GM18511 (cell line): ENCODE measurements at regions not wholly inside any gene's neighbourhood (a gene's known extent, or its start where the extent isn't known, plus 50 kb on each side); places are given as distances from the start of the nearest gene placed in this dataset.
"Not testable (repeated sequence)": the region's sequence is repeated elsewhere in the genome, so short reads cannot be mapped to it uniquely, and the experiment has no call there.

Source experiments
- ATAC-seq: cut with Tn5 transposase; IDR thresholded peaks from one replicate; pipeline ENCODE4 v1.9.1; 2021; ENCODE audit warnings: mild to moderate bottlenecking, moderate library complexity; ENCODE audit not compliant: unreplicated experiment

DNA sequence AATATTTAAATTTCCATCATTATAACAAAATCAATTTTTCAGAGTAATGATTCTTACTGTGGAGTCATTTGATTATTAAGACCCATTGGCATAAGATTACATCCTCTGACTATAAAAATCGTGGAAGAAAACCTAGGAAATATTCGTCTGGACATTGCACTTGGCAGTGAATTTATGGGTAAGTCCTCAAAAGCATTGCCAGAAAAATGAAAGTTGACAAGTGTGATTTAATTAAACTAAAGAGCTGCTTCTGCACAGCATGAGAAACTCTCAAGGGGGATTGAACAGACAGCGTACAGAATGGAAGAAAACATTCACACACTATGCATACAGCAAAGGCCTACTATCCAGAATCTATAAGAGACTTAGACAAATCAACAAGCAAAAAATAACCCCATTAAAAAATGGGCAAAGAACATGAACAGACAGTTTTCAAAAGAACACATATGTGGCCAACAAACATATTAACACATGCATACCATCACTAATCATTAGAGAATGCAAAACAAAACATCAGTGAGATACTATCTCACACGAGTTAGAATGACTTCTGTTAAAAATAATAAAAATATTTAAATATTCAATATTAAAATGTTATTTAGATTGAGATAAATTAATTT lies 111.4 kb downstream of the CCDC74A start:
- ATAC-seq, result not testable (repeated sequence)

DNA sequence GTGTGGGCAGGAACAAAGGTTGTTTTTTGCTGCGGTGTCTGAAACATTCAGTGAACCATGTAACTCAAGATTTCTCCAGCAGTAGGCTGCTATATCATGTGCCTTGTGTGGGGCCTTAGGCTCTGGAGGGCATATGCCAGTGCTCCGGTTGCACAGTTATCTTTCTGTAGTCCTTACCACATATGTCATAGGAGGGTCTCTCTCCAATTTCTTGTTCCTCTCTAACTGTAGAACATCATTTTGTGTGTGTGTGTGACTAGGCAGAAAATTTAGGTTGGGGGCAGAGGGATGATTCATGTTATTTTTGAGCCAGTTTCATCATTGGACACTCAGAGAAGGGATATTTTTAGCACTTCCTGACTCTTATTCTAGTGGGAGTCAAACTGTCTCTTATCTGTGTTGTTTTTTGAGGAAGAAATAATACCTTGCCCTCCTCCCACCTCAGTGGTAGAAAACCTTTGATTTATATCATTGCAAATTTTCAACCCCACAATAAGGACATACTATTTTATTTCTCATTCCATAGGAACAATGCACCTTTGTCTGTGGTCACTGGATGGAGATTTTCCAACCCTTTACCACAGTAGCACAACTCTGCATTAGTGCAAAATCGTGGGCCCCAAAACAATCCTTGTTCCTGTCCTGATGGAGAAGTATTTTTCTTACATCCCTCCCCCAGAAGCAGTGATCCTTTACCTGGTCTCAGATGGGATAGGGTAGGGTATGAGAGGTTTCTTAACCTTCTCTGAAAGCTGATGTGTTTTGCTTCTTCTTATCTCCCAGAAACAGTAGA lies 113.9 kb downstream of the CCDC74A start:
- ATAC-seq, result no peak

DNA sequence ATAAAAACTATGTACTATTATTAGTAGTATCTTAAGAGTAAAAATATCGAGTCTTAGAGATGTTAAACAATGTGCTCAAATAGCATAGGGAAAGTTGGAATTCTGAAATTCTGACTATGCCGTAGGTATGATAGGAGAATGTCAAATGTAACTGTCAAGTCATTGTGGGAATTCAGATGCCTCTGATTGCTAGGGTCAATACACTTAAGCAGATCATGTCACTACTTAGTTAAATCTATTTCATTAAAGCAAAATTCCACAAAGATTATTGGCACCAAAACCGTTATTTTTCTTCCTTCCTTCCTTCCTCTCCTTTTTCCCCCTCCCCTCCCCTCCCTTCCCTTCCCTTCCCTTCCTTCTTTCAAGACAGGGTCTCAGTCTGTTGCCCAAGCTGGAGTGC lies 115.5 kb downstream of the CCDC74A start:
- not testable (repeated sequence) for ATAC-seq

DNA sequence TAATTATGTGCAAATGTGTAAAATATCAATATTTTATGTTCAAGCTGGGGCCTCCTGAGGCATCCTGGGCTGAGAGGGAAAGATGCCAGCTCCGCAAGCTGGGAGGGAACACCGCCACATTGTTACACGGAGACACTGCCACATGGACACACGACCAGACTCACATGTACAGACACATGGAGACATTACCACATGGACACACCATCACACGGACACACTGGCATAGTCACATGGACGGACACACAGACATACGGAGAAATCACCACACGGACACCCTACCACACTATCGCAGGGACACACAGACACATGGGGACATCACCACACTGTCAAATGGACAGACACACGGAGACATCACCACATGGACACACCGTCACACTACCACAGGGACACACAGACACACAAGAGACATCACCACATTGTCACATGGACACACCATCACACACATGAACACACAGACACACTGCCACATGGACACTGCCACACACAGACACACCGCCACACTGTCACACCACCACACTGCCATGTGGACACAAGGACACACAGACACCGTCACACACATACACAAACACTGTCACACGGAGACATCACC lies 117.6 kb downstream of the CCDC74A start:
- no peak for ATAC-seq

DNA sequence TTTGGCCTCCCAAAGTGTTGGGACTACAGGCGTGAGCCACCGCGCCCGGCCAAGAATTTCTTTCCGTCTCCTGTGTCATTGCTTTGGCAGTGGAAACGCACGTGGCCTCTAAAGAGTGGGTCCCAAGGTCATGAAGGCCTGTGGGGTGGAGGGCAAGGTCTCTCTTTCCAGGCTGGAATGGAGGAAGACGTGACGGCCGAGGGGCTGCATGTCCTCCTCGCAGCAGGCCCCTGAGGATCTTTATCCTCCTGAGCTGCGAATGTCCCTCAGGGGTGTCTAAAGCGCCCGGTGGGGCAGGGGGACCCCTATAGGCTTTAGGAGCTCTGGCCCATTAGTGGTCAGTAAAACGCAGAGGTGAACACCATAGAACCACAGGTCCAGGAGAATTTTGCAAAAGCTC lies 118.5 kb downstream of the CCDC74A start:
- not testable (repeated sequence) for ATAC-seq

DNA sequence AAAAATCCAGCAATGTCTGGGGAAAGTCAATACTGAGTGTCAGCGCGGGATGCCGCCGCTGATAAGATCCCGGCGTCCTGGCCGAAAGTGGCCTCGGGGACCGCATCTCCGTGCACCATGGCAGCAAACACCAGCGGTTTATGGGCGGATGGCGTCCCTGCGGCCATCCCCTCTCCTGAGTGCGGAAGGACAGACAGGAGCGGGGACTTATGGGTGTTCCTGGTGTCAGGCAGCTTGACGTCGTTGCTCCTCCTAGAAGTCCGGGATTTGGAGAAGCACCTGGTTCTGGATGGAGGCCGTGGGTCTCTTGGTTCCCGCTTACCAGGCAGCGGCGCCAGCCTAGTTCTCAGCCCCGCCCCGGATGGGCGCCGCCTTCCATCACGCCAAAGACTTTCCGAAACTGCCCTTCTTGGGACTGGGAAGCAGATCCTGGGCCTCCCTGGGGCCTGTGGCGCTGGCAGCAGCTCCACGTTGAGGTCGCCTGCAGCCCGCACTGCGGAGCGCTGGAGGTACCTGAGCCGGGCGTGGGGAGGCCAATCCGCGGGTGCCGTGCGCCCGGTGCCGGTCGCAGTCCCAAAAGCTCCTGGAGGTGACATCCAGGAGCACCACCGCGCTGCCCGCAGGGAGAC lies 119.1 kb downstream of the CCDC74A start:
- ATAC-seq, result no peak

DNA sequence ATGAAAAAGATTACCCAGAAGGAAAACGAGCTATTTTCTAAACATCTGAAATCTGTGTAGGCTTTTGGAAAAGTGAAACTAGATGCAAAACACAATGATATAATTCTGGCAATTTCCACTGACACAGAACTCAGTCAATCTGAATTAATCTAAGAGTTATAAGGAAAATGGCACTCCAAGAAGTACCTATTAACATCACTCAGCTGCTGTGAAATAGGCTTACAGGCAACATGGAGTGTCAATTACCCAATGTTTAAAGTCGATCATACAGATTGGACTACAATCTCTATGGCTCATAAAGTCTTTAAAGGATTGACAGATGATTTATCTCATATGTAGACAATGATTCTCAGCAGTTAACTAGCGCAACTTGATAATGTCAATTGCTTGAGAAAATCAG lies 120.9 kb downstream of the CCDC74A start:
- ATAC-seq, result not testable (repeated sequence)

DNA sequence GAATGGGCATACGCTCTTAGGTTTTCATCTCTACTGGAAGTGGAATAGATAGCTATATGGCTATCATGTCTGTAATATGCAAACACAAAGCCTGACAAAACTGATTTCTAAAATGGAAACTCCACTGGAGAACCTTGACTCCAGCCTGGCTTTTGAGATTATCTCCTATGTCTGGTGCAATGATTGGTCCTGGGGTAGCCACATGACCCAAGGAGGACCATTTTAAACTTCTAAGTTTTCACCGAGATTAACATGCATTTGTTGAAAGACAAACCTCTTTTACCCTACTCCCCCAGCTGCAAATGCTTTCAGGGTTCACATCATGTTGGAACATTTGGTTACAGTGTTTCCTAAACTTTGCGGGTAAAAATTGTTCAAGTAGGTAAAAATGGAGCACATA lies 124.6 kb downstream of the CCDC74A start:
- ATAC-seq, result not testable (repeated sequence)

DNA sequence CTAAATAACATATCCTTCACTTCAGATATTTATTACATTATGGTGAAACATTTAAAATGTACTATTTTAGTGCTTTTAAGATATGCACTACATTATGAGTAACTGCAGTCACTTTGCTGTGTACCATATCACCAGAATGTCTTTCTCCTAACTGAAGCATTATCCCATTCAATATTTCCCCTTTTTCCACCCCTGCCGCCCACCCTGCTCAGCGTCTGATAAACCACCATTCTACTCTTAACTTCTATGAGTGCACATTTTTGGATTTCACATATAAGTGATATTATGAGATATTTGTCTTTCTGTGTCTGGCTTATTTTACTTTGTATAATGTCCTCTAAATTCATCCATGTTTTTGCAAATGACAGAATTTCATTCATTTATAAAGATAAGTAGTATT lies 126.4 kb downstream of the CCDC74A start:
- not testable (repeated sequence) for ATAC-seq

DNA sequence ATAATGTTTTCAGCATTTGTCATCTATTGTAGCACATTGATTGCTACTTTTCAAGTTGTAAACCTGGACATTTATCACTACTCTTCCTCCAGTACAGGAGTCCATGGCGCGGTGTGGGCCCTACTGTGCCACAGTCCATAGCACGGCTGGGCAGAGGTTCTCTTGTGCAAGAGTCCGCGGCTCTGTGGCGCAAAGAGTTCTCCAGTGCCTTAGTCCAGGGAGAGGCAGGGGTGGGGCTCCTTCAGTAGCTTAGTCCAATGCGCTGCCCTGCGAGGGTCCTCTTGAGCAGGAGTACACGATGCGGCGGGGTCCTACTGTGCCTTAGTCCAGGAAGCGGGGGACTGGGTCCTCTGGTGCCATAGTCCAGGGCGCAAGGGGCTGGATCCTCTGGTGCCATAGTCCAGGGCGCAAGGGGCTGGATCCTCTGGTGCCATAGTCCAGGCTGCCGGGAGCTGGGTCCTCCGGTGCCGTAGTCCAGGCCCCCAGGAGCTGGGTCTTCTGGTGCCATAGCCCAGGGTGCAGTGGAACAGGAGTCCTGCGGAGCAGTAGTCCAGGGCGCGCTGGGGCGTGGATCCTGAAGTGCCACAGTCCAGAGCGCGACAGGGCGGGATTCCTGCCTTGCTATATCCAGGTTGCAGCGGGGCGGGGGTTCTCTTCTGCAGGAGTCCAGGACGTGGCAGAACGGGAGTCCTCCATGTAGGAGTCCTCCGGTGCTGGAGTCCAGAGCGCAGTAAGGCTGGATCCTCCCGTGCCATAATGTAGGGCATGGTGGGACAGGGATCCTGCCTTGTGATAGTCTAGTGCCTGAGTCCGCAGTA lies 129.3 kb downstream of the CCDC74A start:
- ATAC-seq, result no peak

DNA sequence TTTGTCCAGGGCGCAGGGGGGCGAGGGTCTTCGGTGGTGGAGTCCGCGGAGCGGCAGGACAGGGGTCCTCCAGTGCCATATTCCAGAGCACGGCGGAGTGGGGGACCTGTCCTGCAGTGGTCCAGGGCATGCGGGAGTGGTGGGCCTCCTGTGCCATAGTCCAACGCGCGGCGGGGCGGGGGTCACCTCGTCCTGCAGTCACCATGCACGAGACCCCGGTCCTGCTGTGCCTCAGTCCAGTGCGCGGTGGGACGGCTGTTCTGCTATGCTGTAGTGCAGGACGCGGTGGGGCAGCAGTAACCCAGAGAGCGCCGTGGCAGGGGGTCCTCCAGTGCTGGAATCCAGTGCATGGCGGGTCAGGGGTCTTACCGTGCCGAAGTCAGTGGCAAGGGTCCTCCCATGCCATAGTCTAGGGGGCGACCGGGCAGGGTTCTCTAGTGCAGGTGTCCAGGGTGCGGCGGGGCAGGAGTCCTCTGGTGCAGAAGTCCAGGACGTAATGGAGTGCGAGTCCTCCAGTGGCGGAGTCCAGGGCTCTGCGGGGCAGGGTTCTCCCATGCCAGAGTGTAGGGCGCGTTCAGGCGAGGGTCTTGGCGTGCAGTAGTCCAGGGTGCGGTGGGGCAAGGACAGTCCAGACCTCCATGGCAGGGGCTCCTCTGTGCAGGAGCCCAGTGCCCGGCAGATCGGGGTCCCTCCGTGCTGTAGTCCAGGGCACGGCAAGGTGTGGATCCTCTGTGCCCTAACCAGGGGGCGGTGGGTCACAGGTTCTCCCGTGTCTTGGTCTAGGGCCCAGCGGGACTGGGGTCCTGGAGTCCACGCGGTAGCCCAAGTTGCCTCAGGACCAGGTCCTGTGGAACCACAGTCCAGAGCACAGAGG lies 130.4 kb downstream of the CCDC74A start:
- ATAC-seq, result no peak

DNA sequence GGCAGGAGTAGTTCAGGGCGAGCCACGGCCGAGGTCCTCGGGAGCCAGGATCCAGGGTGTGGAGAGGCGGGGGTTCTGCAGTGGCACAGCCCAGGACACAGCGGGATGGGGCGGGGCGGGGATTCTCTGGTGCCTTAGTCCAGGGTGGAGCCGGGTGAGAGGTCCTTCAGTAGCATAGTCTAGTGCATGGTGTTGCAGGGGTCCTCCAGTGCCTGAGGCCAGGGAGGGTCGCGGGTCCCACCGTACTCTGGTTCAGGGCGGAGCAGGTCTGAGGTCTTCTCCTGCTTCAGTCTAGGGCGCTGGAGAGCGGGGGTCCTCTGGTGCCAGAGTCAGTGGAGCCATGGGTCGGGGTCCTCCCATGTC lies 131.1 kb downstream of the CCDC74A start:
- ATAC-seq, result no peak

DNA sequence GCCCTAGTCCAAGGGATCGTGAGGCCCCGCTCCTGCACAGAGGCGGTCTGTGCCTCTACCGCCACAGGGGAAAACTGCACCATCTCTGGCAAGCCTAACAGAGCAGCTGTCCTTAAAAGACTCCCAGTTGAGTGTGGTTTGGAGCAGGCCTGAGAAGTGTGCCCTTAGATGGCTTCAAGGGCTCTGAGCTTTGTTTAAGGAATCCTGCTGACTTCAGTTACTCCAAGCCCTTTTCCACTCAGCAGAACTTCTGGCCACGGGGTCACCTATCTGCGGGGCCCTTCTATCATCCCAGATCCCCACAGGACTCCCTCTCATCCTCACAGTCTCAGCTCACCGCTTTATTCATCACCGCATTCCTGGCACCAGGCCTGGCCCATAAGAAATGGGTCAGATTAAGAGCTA lies 131.5 kb downstream of the CCDC74A start:
- no peak for ATAC-seq

DNA sequence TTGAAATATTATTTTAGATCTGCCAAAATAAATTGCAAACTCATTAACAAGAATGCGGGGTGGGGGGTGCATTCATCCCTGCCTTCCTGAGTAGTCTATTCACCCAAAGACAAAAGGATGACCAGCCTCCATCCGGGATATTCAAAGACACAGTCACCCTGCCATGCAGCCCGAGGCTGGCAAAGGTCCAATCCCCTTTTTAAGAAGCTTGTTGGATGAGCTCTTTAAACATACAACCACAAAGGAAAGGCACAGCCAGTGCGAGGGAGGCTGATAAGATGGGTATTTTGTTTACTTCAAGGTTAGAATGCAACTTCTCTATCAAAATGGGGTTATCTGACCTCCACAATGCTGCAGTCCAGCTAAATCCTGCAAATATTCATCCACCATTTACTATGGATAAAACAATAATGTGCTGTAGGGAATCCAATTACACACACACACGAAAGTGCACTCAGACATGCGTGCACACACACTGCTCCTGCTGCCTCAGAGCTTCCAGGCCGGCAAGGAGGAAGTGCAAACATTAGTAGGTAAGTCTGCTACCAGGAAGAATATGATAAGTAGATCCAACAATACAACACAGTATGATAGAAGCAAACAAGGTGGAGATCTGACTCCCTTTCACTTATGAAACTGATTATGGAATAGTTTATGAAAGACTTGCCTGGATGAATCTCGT lies 133.6 kb downstream of the CCDC74A start:
- not testable (repeated sequence) for ATAC-seq

DNA sequence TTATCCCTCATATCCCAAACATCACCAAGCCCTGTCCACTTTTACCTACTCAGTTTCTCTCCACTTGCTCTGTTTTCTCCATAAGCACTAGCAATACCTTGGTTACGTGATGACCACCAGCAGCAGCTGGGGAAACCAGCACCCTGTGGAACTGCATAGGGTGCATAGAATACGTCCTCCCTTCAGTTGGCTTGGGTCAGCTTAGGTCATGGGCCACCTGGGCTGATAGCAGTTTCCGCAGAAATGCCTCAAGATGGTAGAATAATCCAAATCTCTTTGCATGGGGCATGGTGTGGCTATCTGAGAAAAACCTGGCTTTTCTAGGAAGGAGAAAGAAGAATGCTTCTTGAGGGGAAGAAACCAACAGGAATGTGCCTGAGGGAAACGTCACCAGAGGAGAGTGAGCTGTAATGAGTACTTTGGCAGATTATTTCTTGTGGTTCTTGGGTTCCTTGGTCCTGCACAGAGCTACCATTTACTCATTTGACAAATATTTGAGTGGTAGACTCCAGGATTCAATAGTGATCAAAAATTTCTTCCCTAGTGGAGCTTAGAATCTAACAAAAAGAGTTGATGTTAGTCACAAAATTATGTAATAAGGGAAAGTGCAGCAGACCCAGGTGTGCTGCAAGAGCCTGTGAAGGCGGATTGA lies 134.3 kb downstream of the CCDC74A start:
- ATAC-seq, result not testable (repeated sequence)

DNA sequence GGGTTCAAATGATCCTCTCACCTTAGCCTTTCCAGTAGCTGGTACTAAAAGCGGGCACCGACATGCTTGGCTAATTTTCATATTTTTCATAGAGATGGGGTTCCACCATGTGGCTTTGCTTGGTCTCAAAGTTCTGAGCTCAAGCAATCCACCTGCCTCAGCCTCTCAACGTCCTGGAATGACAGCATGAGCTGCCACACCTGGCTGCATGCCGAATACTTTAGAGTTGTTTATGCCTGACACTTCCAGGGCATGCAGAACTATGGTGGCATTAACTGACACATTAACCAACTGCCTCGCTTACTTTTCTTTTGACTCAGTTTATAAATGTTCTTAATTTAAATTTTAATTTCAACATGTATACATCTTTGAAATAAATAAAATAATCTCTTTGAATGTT lies 135.8 kb downstream of the CCDC74A start:
- not testable (repeated sequence) for ATAC-seq

DNA sequence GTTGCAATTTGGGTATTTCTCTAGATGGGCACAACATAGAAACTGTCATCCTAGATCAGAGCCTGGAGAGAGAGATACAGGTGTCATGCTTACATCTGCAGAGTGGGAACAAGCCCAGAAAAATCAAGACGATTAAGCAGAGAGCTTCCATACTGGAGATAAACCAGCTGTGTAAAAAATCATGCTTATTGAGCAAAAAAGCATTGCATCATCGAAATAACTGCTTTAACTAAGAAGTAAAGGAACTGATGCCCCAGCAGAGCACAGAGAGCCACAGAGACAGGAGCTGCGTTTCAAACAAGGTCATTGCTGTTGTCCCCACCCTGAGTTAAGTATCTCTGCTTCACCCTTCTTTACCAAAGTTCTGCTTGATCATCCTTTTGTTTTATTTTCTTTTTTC lies 138.0 kb downstream of the CCDC74A start:
- not testable (repeated sequence) for ATAC-seq

DNA sequence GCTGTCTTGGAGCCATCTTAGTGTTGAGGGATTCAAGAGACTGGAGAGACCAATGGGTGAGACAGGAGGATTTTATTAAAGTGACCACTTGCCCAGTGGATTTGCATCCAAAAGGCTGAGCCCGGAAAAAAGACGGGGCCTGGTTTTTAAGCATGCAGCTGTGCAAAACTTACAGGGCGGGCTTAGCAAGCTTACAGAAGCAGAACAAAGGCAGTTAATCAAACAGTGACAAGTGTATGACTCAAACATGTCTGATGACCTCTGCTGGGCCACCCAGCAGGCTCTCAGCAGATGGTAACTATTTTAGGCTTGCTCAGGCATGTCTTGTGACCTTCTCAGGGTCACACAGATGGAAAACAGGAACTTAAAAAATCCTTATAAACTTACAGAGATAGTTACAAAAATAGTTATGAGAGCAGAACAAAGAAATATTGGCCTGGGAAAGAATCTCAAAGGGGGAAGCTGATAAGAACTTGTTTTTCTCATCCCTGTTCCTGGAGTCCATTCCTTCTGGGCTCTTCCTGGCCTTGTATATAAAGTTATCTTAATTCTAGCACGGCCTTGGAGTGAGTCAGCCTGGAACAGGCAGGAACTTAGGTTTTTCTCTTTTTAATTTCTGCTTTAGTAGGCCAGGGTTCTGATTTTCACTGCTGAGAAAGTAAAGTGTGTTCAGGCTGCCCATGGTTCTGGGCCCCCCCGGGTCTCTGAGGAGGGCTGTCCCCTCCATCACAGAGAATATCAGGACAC lies 141.3 kb downstream of the CCDC74A start:
- ATAC-seq, result not testable (repeated sequence)
